NCI-H1694 treated with DMSO at 0.1 percent for 48 hours (cell line): ENCODE measurements at regions not wholly inside any gene's neighbourhood (a gene's known extent, or its start where the extent isn't known, plus 50 kb on each side); places are given as distances from the start of the nearest gene placed in this dataset.

ENCODE experiments used
- DNase-seq: peaks from one replicate; lab custom pipeline; 2025; lab: John Stamatoyannopoulos, UW

DNA sequence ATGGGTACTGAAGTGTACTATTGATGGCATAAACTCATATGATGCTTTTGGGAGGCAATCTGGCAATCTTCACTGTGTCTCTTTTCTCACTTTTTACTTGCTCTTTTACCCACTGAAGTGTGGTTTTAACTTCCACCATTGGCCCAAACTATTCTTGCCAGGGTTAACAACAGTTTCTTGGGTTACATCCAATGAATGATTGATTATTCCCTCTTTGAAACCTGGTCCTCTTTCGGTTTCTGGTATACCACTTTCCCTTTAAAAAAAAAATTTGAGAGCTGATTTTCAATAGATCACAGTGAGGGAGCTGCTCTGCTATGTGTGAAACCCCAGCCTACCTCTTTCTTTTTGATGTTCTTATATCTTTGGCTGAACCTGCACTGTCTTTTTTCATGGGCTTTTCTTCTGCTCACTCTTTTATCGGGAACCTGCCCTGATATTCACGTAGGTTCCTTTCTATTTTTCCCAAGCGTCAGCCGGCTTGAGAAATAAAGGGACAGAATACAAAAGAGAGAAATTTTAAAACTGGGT is 56.1 kb upstream of the OR4E1 start:
- no peak for DNase-seq

DNA sequence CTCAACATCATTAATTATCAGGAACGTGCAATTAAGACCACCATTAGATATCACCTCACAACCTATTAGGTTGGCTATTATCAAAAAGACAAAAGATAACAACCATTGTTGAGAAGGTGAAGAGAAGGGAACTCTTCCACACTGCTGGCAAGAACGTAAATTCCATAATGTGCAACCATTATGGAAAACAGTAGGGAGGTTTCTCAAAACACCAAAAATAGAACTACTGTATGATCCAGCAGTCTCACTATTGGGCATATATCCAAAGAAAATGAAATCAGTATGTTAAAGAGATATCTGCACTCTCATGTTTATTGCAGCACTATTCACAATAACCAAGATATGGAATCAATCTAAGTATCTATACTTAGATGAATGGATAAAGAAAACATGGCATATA is 51.6 kb upstream of the OR4E1 start:
- no peak for DNase-seq

DNA sequence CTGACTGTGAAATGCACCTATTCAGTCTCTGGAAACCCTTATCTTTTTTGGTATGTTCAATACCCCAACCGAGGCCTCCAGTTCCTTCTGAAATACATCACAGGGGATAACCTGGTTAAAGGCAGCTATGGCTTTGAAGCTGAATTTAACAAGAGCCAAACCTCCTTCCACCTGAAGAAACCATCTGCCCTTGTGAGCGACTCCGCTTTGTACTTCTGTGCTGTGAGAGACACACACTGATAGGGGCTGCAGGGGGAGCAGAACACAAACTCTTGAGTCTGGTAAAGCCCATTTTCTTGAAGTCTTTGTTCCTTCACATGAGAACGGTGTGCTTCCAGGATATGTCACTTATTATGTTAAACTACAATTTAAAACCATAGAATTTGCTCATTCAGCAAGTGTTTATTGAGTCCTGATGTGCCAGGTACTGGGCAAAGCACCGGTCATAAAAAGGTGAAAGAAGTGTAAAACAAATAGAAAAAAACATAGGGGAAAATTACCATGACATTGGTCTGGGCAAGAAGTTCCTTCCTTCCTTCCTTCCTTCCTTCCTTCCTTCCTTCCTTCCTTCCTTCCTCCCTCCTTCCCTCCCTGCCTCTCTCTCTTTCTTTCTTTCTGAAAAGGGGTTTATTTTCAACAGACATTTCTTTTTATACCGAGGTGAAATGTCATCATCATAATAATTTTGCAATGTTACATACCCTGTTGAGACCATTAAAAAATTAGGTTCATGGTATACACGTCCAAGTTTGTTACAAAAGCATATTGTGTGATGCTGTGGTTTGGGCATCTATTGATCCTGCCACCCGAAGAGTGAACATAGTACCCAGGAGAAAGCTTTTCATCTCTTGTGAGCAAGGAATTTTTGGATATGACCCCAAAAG is 50.7 kb upstream of the OR4E1 start:
- DNase-seq, result no peak

DNA sequence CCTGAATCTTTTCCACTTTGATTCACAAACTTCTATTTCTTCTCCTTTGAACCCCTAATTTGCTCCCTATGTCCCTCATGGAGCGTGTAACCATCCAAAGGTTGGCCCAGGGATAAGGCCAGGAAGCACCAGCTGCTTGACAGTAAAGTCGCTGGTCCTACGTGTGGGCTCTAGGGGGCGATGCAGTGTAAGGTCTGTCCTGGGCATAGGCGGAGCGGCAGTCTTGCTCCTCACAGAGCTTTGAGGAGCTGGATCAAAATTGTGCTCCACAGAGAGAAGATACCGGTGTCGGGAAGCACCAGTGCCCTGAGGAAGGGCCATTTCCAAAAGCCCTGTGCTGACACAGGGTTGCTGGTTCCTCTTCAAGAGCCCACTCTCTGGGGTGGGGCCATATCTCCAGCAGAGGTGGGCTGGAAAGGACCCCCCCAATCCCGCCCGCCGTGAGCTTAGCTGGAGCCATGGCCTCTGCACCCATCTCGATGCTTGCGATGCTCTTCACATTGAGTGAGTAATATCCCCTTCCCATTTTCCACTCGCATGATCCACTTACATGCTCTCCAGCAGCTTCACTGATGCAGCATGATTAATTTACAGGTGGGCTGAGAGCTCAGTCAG is 49.9 kb upstream of the OR4E1 start:
- DNase-seq, result peak; percentile 2
